8988T (cell line): ENCODE measurements at regions not wholly inside any gene's neighbourhood (a gene's known extent, or its start where the extent isn't known, plus 50 kb on each side); places are given as distances from the start of the nearest gene placed in this dataset.

Experiments used
- DNase-seq: peaks from one replicate; pipeline ENCODE4 v3.0.0; 2011

DNA sequence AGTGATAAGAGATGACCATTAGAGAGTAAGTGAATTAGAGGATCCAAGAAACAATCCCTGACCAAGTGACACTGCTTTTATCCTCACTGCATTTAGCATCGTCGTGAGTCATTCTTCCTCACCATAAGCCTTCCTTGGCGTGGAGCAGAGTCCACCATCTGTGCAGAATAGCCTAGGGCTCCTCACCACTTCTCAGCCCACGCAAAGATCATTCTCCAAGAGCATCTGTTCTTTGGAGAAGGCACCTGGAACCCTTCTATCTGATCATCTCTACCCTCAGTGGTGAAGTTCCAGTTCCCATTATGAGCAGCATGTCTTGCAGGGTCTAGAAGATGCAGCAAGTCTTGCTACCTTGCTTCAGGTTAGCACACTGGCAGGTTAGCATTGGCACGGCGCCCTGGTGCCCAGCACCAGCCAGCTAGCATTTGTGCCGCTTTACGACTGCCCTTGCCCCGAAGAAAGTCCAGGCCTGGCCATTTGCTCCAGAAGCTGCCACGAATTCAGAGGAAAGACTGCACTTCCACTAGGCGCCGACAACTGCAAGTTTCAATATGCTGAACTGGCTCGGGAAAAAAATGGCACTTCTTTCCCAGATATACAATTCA lies 225.8 kb downstream of the TTC32 start:
- DNase-seq, result no peak

DNA sequence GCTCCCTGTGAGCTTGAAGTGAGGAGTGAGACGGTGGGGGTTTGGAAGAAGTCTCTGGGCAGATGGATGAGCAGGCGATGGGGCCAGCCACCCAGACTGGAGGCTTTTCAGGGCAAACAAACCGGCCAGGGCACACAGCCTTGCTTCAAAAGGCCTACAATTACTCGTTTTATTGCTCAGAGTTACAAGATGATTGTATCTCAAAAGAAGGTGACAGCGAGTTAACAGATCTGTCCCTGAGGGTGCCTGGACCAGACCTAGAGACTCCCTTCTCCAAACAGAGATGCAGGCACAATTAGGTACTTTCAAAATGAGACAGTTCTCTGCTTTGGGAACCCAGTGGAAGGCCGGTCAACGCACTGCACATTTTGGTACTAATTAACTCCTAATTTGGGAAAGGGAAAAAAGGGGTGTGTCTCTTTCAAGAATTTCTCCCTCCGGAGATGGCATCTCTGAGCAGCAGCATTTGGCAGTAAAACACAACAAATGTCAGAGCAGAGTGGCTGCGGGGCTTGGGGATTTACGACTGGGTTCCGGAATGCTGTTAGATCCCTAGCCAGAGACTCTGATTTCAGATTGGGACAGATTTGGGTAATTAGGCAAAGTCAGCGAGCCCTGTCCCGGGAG lies 226.7 kb downstream of the TTC32 start:
- DNase-seq, result no peak

DNA sequence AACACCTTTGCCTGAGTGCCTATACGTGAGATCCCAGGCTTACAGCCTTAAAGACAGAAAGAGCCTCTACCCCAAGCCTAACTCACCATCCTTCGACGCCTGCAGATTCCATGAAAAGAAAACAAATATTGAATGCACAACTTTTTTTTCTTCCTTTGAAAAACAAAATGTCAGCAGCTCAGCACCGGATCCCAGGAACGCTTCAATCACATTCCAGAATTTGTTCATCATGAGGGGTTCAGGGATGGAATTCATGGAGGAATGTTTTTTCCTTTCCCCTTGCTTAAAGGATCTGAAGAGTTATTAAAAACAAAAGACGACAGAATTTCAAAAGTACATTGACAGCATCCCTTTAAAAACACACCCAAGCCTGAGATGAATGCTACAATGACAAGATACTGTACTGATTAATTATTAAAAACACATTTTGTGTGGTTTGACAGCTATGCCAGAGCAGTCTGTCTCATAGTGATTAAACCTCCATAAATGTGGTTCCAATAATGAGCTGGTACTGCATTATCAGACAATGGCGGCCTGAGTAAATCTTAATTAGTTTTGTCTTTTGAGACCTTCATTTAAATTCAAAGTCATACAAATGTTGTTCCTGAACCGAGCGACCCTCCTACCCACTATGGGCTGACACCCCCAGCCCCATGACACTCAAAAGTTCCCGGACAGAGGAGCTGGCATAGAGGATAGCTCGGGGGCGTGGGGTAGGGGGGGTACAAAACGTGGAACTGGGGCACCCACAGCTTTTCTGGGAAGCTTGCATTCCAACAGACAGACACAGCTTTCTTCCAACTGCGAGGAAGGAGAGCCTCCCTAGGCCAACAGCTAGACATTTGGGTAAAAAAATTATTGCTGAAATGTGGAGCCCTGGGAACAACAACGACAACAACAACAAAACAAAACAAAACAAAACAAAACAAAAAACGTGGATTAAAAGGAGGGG lies 227.5 kb downstream of the TTC32 start:
- DNase-seq, result no peak

DNA sequence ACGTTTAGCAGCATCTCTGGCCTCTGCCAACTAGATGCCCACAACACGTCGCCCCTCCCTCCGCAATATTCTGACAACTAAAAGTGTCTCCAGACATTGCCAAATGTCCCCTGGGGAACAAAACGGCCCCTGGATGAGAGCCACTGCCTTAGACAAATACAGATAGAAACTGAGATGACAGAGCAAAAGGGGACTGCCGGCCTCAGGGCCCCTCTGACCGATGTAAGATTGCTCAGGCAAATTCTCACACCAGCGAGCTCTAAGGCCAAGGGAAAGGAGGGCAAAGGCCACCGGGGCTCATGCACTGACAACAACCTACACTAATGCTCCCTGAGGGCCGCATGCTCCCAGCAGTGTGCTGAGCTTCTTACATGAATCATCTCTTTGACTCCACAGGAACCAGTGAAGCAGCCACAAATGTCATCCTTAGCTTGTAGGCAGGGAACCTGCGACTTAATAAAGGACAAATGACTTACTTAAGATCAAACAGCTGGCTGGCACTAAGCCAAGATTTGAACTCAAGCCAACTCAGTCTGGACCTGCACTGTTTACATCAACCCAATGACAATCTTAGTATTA lies 228.5 kb downstream of the TTC32 start:
- DNase-seq, result no peak

DNA sequence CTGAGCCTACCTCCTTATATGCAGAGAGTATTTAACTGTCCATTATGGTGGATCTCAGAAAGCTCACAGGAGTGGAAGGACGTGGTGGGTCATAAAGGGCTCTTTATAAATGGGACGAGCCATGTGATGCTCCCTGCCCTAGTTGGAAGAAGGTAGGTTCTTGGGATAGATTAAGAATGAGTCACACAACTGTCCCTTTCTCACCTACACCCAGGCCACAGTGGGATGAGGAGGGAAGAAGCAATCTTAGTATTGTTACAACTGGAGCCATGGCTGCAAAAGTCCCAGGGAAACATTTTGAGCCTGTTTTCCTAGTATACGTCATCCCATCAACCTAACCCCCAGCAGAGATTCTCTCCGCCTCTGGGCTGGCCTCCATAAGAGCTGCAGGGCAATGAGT lies 229.9 kb downstream of the TTC32 start:
- no peak for DNase-seq

DNA sequence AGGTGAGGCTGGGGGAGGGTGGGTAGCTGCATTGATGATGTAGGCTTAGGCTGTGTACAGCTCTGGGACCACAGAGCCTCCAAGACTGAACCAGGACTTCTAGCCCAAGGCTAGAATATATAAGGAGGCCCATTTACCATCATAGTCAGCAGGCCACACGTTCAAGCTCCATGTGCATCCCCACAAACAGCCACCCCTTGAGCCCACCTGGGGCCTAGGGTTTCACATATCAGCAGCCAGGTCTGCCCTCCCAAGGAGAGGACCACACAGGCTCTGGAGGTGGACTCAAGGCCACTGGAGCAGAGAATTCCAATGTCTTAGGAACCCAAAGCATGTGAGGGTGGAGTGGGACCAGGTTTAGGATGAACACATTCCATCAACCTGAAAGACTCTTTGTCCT lies 230.5 kb downstream of the TTC32 start:
- DNase-seq, result no peak

DNA sequence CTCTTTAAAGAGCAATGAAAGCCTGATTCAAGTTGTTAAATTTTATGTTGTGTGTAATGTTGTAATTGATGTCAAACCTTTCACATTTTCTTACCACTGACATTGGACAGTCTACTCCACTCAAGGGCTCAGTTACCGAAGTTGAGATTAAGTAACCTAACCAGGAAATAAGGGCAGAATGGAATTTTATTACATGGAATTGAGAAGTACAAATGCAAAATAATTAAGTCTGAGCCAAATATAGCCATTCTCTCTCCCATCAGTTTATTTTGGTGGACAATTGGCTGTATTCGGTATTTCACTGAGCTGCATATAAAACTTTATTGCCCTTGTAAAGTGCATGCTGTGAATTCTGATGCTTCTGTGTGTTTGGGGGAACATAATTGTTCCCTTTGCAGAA lies 231.5 kb downstream of the TTC32 start:
- DNase-seq, result no peak

DNA sequence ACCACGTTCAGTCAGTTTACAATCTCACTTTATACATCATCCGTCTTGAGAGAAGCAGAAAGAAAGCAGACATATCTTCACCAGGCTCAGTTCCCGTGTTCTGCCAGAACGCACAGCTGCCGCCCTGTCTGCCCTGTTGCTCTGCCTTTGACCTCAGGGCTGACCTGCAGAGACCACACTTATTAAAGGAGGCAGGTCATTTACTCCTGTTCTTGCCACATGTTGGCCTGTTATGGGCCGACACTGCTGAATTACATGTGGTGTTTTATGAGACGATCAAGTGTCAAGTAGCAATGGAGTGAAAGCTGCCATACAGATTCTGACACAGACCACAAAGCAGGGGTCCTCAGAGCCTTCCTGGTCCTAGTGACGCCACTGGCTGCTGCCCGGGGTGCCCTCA lies 232.2 kb downstream of the TTC32 start:
- DNase-seq, result no peak

DNA sequence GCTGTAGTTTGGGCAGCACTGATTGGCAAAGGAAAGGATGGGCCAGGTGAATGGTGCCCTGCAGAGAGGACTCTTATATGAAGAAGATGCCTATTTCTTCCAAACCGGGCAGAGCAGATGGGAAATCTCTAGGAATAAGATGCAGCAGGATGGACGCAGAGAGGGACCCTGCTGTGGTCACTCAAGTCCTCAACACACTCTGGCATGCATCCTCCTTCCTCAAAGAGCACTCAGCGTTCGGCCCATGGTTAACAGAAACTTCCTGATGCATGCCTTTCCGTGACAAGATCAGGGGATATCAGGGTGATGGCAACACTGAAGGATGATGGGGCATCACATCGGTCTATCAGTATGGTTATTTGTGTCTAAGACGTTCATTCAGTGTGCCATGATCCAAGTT lies 232.7 kb downstream of the TTC32 start:
- no peak for DNase-seq

DNA sequence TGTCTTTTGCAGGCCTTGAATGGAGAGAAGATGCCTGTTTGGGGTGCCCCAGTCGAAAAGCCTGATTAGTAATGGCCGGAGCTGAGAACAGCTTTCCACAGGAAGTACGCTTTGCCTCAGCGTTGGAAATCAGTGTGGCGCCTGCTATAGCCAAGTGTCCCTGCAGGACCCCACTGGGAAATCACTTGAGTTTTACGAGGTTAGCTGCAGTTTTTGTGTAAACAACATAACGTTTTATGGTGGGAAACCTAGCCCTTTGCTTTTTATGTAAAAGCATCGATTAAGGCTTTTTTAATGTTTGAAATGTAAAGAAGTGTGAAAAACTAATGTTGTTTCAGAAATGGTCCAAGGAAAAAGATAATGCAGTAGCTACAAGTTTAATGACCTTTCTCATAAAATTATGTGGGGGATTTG lies 234.2 kb downstream of the TTC32 start:
- DNase-seq, result no peak

DNA sequence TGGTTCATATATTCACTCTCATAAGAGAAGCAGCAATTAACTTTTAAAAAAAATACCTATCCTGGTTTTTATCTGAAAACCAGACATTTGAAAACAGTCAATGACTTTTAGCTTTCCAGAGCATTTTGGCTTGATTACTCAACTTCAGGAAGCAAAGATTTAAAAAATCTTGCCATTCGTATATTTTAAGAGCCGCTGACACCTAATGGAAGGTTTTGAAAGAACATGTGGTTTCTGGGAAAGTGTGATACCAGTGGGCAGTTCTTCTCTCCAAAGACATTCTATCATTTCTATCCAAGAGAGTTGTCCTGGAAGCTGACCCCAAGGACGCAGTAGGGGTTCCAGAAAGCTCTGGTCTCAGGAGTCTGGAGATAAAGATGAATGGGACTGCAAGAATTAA lies 234.7 kb downstream of the TTC32 start:
- no peak for DNase-seq

DNA sequence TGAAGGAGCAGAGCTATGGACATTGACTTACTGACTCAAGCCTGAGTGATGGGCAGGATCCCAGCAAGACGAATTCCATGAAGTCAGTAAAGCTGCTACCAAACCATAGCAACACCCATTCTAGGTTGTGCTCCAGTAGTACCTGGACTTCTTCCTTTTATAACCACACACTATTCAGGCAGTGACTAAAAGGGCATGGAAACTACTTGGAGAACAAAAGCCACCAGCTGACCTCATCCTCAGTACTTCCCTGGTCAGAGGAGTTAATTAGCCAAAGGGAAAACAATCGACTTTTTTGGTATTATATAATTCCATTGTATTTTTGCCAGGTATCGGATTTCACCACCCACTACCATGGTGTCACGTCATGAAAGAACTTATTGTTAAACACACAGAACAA lies 237.1 kb downstream of the TTC32 start:
- DNase-seq, result no peak

DNA sequence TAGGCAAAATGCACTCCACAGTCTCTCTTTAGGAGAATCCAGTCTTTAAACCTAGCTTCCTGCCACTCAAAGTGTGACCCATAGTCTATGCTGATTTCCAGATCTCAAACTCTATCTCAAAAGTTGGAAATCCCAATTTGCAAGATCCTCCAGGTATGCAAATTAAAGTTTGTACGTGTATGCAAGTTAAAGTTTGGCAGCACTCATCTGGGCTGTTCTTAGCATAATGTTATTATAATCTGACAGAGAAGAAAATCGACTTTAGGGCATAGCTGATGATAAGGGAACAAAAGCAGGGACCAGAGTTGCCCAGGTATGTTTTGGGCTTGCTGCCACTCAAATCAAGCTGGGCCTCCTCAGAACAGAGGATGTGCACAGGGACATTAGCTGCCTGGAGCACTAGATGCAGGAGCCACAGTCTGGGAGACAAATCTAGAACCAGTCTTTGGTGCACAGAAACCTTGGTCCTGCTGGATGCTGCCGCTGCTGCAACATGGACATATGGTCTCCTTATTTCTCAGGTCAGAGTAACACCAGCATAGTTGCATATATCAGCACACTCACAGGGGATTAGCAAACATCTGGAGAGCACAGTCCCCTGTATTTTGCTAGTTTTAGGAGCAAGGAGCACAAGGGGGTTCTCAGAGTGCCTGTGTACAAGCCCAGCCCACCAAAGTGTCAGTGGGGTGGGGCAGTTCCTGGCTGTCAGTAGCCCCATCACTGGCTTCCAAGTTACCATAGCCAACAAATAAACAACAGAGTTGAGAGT lies 242.6 kb downstream of the TTC32 start:
- DNase-seq, result no peak

DNA sequence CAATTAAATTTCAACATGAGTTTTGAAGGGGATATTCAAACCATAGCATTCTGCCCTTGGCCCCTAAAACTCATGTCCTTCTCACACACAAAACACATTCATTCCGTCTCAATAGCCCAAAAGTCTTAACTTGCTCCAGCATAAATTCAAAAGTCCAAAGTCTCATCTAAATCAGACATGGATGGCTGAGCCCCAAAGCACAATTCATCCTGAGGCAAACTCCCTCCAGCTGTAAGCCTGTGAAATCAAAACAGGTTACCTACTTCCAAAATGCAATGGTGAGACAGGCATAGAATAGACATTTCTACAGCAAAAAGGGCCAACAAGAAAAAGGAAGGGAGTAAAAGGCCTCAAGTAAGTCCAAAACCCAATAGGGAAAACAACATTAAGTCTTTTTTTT lies 245.8 kb downstream of the TTC32 start:
- no peak for DNase-seq

DNA sequence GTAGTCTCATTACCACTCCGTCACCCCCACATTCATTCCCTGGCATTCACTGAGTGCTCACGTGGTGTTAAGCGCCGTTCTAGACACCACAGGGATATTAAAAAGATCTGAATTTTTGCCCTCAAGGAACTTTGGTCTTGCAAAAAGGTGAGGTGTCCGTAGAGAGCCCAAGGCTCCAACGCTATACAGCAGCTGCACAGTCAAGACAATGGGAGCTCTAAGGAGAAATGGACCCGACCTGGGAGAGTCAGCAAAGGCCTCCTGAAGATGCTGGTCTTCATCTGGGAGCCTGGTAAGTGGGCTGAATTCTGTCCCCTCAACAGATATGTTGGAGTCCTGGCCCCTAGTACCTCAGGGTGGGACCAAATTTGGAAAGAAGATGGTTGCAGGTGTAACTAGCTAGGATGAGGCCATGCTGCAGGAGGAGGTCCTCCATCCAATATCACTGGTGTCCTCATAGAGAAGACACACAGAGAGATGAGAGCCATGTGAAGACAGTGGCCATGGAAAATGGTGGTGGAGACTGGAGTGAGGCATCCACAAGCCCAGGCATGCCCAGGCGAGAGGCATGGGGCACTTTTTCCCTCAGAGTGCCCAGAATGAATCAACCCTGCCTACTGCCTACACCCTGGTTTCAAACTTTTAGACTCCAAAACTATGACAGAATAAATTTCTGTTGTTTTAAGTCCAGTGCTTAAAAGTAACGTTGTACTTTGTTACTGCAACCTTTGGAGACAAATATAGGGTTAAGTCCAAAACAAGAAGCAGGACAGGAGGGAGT lies 247.3 kb downstream of the TTC32 start:
- DNase-seq, result no peak

DNA sequence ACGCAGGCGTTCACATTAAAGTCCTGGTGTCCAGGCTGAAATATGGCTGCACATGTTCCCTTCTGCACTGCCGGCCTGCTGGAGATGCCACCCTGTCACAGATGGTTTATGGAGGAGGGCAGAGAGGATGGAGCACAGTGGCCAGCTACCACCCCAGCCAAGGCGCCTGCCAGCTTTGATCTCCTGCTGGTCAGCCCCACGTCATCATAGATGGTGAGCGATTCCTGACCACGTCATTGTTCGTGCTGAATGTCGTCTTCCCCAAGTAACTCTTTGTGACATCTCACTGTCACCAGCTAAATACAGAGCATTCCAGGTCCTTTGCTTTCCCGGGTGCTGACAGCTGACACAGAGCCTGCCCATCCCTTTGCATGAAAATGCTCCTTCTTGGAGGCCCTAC lies 248.3 kb downstream of the TTC32 start:
- no peak for DNase-seq

DNA sequence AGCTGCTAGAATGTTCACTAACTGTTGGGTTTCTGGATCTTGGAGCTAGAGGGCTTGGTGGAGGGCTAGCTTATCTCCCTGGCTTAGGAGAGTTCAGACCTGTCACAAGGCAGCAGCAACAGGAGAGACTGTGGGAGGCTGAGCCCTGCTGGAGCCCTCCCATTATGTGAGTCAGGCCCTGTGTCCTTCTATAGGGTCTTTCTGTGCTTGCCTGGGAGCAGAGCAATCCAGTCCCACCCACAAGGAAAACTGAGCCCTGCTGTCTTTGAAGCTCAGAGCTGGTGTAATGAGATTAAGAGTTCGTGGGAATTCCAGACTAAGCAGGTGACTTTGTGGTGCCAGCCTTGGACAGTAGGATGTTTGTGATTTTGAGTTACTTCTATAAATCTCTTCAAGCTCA lies 249.0 kb downstream of the TTC32 start:
- no peak for DNase-seq

DNA sequence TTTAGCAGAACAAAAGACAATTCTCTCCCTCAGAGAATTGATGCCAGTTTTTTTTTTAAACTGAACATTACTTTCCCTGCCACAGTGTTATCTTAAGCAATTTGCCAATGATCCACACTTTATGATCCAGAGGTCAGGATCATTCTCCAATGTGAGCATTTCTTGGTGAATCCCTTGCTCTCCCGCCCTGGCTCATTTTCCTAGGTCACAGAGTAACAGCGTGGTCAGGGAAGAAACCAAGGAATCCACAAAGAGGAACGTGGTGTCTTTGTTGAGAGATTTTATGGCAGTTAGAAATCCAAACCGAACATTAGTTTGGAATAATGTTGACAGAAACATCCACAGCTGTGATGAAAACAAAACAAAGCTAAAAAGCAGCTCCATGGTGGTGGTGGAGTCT lies 250.3 kb downstream of the TTC32 start:
- DNase-seq, result no peak

DNA sequence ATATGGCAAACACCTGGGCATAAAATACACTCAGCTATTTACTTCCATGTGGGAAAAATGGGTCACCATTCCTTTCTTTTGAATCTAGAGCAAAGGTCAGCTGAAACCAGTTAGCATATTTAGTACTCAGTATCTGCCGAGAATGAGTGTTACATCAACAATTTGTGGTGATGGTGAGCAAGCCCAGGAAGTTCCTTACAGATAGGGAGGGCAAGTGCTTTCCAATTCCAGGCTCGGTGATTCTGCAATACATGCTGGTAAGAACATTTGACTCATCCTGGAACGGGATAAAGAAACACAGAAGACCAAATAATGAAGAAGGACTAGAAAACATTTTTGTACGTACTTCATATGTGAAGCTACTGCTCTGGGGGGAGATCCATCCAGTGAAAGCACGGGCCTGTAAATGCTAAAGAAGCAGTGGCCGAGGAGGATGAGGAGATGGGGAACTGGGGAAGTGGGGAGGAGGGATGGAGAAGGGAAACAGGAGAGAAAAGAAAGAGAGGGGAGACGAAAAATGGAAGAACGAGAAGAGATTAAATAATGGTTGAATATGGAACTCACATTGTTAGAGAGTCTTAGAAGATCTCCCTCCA lies 251.9 kb downstream of the TTC32 start:
- DNase-seq, result no peak

DNA sequence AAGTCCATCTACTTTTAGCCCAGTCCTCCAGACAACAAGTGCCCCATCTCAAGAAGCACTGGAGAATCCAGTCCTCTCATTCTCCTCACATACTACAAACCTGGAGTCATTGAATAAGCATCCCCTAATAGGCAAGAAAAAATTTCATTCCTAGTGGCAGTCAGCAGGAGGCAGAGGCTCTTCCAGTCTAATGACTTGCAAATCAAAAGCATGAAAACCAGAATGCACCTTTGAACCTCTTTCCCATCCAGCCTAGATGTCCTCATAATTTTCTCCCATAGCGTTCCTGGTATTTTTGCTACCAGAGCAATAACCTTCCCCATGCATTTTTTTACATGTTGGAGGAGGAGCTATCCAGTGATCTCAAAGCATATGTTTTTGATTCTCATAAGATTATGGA lies 252.6 kb downstream of the TTC32 start:
- DNase-seq, result no peak

DNA sequence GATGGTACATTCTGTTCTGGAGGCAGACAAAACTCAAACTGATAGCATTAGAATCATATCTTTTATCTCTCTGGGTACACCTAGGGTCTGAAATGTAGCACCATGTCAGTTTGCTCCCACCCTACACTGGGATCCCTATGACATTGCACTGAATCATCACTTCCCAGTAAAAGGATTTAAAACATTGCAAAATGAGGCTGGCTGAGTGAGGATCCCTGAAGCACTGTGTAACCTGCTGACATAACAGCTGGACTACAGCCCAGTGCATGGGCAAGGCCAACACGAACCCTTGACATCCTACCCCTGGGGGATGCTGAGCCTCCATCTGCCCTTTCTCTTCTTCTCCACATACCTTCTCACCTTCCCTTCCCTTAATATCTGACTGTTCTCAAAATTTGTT lies 253.2 kb downstream of the TTC32 start:
- no peak for DNase-seq

DNA sequence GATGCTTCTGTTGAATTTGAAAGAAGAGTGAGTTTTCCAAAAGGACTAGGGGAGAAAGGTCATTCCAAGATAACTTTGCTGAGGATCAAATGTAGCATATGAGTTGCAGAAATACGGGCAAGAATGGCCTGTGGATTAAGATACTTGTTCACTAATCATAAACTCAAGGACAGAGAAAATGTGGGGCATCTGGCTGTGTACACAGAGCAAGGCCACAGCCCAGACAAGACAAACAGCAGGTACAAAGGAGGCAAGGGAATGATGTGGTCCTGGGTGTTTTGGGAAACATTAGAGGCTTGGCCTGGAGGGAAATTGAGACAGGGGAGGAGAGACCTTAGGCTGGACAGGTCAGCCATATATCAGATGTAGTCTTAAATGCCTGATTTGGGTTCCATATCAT lies 254.8 kb downstream of the TTC32 start:
- no peak for DNase-seq
